Fibroblast of mammary gland (primary cell): ENCODE measurements at regions not wholly inside any gene's neighbourhood (a gene's known extent, or its start where the extent isn't known, plus 50 kb on each side); places are given as distances from the start of the nearest gene placed in this dataset.
"Not testable (repeated sequence)": the region's sequence is repeated elsewhere in the genome, so short reads cannot be mapped to it uniquely, and the experiment has no call there.

Experiments
- DNase-seq: peaks from one replicate; pipeline ENCODE4 v3.0.0-alpha.2; 2010; ENCODE audit warnings: low read depth
- H3K4me3 ChIP-seq: 2 replicates; pipeline ENCODE4 v1.5.1; 2011; ENCODE audit warnings: low read depth, mild to moderate bottlenecking, low read length, moderate library complexity; ENCODE audit not compliant: control insufficient read depth
- CTCF ChIP-seq: conservative IDR thresholded peaks from 2 replicates; pipeline ENCODE4 v1.5.1; 2011; ENCODE audit warnings: low read depth, low read length, inconsistent platforms; ENCODE audit not compliant: control insufficient read depth, insufficient read depth

DNA sequence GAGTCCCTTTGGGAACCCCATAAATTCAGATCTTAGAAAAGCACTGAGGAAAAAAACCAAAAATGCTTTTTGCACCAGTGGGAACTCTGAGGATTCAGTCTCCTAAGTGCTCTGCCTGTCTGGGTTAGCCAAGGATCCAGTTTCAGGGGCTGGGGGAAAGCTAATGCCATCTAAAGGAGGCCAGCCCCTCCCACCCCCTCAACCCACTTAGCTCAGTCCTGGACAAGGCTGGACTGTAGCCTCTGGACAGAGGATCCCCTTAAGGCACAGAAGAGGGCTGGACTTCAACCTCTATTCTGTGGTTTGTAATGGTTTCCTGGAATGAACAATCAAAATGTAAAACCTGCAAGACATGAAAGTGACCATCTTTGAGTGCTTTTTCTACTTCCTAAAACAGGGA is 356.1 kb upstream of the ZFHX3 start:
- TF ChIP-seq CTCF: no peak
- no peak for DNase-seq
- no peak overlapping the region for H3K4me3 ChIP-seq

GRCh38 chr16:73403291-73403690 is 355.4 kb upstream of the ZFHX3 start:
- no peak for TF ChIP-seq CTCF
- H3K4me3 ChIP-seq: no peak overlapping the region
- DNase-seq: no peak

DNA sequence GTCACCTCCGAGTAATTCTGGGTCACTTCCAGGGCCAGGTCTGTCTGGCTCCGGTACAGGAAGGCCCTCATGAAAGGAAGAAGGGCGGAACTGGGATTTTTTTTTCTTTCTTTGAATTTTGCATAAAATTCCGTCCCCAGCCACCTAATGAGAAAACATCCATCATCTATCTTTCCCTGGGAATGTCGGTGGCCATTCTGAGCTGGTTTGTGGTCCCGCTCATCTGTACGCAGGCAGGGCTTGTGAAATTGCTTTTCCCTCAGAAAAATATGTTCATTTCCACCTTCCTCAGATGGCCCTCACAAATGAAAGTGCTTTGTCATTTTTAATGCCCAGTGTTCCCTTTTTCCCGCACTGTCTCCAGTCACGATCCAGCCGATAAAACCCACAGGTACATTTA is 353.0 kb upstream of the ZFHX3 start:
- H3K4me3 ChIP-seq: no peak overlapping the region
- DNase-seq: no peak
- no peak for TF ChIP-seq CTCF

DNA sequence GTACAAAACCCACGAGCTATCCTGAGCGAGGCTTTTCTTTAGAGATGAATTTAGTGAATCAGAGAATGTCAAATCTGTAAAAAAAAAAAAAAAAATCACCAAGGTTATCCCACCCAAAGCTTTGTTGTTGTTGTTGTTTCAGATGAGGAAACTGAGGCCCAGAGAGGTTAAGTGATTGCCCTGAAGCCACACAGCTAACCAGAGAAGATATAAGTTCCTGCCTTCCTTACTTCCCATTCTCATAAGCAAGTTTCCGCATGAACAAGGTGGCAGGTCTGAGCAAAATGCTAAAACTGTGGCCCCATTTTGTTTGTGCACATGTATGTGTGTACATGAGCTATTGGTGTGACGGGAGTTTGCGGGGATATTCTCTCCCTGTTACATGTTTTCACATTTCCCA is 352.1 kb upstream of the ZFHX3 start:
- no peak for DNase-seq
- H3K4me3 ChIP-seq: no peak overlapping the region
- TF ChIP-seq CTCF: no peak

DNA sequence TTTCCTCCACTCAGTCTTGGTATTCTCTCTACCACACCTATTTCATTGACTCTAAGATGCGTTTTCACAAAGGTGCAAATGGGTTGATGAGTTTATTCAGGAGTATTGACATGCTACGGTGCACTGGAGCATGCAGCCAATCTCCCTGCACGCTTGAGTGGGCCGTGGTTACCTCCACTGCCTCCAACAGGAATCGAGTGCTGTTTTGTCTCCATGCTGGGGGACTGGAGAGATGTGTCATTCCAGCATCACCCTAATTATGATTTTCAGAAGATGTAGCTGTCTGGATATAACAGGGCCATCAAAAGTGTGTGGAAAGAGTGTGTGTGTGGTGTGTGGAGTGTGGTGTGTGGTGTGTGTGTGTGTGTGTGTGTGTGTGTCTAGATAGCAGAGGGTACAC is 351.6 kb upstream of the ZFHX3 start:
- no peak for DNase-seq
- H3K4me3 ChIP-seq: no peak overlapping the region
- TF ChIP-seq CTCF: no peak

DNA sequence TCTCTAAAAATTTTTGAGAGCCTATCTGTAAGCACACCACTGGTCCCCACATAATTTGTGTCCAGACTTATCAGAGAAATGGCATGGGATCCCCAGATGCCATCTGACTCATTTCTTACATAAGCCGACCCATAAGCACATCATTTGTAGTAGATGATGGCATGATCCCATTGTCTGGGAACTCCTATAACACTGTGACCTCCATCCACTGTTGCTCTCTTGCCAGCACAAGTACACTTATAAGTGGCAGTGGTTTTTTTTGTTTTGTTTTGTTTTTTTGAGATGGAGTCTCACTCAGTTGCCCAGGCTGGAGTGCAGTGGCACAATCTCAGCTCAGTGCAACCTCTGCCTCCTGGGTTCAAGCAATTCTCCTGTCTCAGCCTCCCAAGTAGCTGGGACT is 350.7 kb upstream of the ZFHX3 start:
- not testable (repeated sequence) for H3K4me3 ChIP-seq, DNase-seq

DNA sequence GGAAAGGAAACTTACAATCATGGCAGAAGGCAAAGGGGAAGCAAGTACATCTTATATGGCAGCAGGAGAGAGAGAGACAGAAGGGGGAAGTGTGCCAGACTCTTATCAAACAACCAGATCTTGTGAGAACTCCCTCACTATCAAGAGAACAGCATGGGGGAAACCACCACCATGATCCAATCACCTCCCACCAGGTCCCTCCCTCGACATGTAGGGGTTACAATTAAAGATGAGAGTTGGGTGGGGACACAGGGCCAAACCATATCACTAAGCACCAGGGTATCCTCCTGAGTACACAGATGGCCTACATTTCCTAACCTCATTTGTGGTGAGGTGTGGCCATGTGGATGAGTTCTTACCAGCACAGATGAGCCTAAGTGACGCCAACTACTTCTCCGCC is 348.6 kb upstream of the ZFHX3 start:
- no peak for DNase-seq
- no peak overlapping the region for H3K4me3 ChIP-seq
- no peak for TF ChIP-seq CTCF
